HepG2 (cell line): ENCODE measurements at regions not wholly inside any gene's neighbourhood (a gene's known extent, or its start where the extent isn't known, plus 50 kb on each side); places are given as distances from the start of the nearest gene placed in this dataset.

ENCODE experiments used
- ATAC-seq: fragments of 200-7000 bp; cut with Tn5 transposase; 3 replicates; pipeline ENCODE4 v1.9.1; 2020; ENCODE audit warnings: mild to moderate bottlenecking, moderate library complexity
- BruUV-seq: library from RNA; stranded (reverse); fragments of 400-500 nt; replicated peaks from 2 replicates; lab custom pipeline; 2021; lab: Mats Ljungman, UMichigan
- CTCF ChIA-PET: fragments of 300-600 bp; formaldehyde crosslinking; extraction: SDS; loops from one replicate; lab custom pipeline; 2021; ENCODE audit warnings: low total read pairs, inconsistent platforms, low intra/inter-chr PET ratio; lab: Yijun Ruan, JAX
- POLR2A ChIA-PET: fragments of 350-600 bp; sonication (Branson Sonifier 250); formaldehyde crosslinking; loops from one replicate; lab custom pipeline; 2020; ENCODE audit warnings: antibody characterized with exemption, inconsistent platforms; lab: Yijun Ruan, JAX
- DNase-seq: peaks from one replicate; pipeline ENCODE4 v3.0.0-alpha.2; 2015; ENCODE audit warnings: low spot score
- FAIRE-seq: peaks from 3 replicates; lab custom pipeline; 2011; peaks lifted over from hg19 to GRCh38; lab: Jason Lieb, UNC
- H2AFZ ChIP-seq: one replicate; pipeline ENCODE4 v1.6.1; 2011; ENCODE audit warnings: low read length, inconsistent platforms
- H3K27ac ChIP-seq: fragments of 300-600 bp; 3 replicates; pipeline ENCODE4 v1.8.0; 2011; ENCODE audit warnings: mixed run types, mild to moderate bottlenecking, mixed read lengths, low read length, inconsistent platforms; ENCODE audit not compliant: insufficient read depth; ENCODE audit errors: extremely low read length
- H3K27me3 ChIP-seq, 2 experiments: fragments of 200-600 bp in 1 of 2; 2 replicates in 1 of 2; 3 replicates in 1 of 2; pipeline versions ENCODE4 v1.6.0 to v1.8.0; 2011; ENCODE audit warnings: low read length in 2 of 2, mild to moderate bottlenecking in 2 of 2, moderate library complexity in 2 of 2, inconsistent platforms in 1 of 2; ENCODE audit not compliant: insufficient read depth in 2 of 2, control insufficient read depth in 1 of 2
- H3K36me3 ChIP-seq, 2 experiments: fragments of 200-600 bp in 1 of 2; replicated peaks in 1 of 2; 2 replicates in 1 of 2; 3 replicates in 1 of 2; pipeline versions ENCODE4 v1.5.1 to v1.8.0; 2011; ENCODE audit warnings: low read length in 2 of 2, inconsistent platforms in 1 of 2; ENCODE audit not compliant: insufficient read depth in 2 of 2, control insufficient read depth in 1 of 2
- H3K4me1 ChIP-seq: 2 replicates; pipeline ENCODE4 v1.5.1; 2012; ENCODE audit warnings: low read length, inconsistent platforms; ENCODE audit not compliant: insufficient read depth
- H3K4me2 ChIP-seq: 2 replicates; pipeline ENCODE4 v1.6.0; 2011; ENCODE audit warnings: low read depth, low read length, inconsistent platforms
- H3K4me3 ChIP-seq, 3 experiments: fragments of 200-600 bp in 1 of 3; sonication (generic), shearing (Covaris generic) in 1 of 3; replicated peaks in 1 of 3; 2 replicates each; pipeline ENCODE4 v1.5.1; 2011 to 2016; ENCODE audit warnings: low read length in 3 of 3, inconsistent platforms in 2 of 3, low read depth in 2 of 3, mild to moderate bottlenecking in 2 of 3, control low read depth in 1 of 3, mixed read lengths in 1 of 3; ENCODE audit not compliant: insufficient read depth in 1 of 3
- H3K79me2 ChIP-seq: one replicate; pipeline ENCODE4 v1.6.1; 2011; ENCODE audit warnings: low read length, inconsistent platforms; ENCODE audit not compliant: insufficient read depth
- H3K9ac ChIP-seq: 2 replicates; pipeline ENCODE4 v1.6.0; 2011; ENCODE audit warnings: mild to moderate bottlenecking, low read depth, low read length, inconsistent platforms; ENCODE audit not compliant: insufficient read depth
- H3K9me3 ChIP-seq: 2 replicates; pipeline ENCODE4 v1.5.1; 2012; ENCODE audit warnings: mild to moderate bottlenecking, low read length
- H4K20me1 ChIP-seq: 2 replicates; pipeline ENCODE4 v1.6.0; 2011; ENCODE audit warnings: inconsistent platforms, mild to moderate bottlenecking, low read length, moderate library complexity; ENCODE audit not compliant: insufficient read depth
- ATF7-NPFF ChIP-seq: sonication (generic); formaldehyde crosslinking; IDR thresholded peaks from 2 replicates; pipeline ENCODE4 v1.8.1; 2023; ENCODE audit warnings: mild to moderate bottlenecking, low read depth, missing genetic modification reagents, moderate library complexity
- ETV5 ChIP-seq: IDR thresholded peaks from 2 replicates; pipeline ENCODE4 v1.6.1; 2018; ENCODE audit warnings: missing biosample characterization, missing genetic modification reagents, inconsistent platforms, borderline replicate concordance
- HDAC2 ChIP-seq: sonication (generic); formaldehyde crosslinking; IDR thresholded peaks from 2 replicates; pipeline ENCODE4 v1.4.0; 2020; ENCODE audit warnings: missing genetic modification reagents
- HNF4G ChIP-seq, 2 experiments: sonication (generic) in 1 of 2; formaldehyde crosslinking in 1 of 2; IDR thresholded peaks; 2 replicates each; pipeline versions ENCODE4 v1.4.0 to v1.6.1; 2011 to 2020; ENCODE audit warnings: borderline replicate concordance in 2 of 2, low read depth in 2 of 2, mild to moderate bottlenecking in 2 of 2, low read length in 1 of 2, missing genetic modification reagents in 1 of 2, moderate library complexity in 1 of 2
- MED8 ChIP-seq: sonication (generic); formaldehyde crosslinking; IDR thresholded peaks from 2 replicates; pipeline ENCODE4 v1.8.1; 2023; ENCODE audit warnings: mild to moderate bottlenecking, missing genetic modification reagents; ENCODE audit not compliant: insufficient replicate concordance
- MXD3 ChIP-seq: IDR thresholded peaks from 2 replicates; pipeline ENCODE4 v1.6.1; 2016; ENCODE audit warnings: mild to moderate bottlenecking, missing biosample characterization, missing genetic modification reagents
- NFATC3 ChIP-seq: sonication (generic); formaldehyde crosslinking; IDR thresholded peaks from 2 replicates; pipeline ENCODE4 v1.5.1; 2020; ENCODE audit warnings: mild to moderate bottlenecking, missing genetic modification reagents
- STAT5B ChIP-seq: sonication (generic); formaldehyde crosslinking; IDR thresholded peaks from 2 replicates; pipeline ENCODE4 v1.4.0; 2020; ENCODE audit warnings: missing genetic modification reagents
- TRIM22 ChIP-seq: fragments of 450-650 bp; IDR thresholded peaks from 2 replicates; pipeline ENCODE4 v1.6.1; 2017
- ZNF282 ChIP-seq: fragments of 450-650 bp; IDR thresholded peaks from 2 replicates; pipeline ENCODE4 v1.6.1; 2018; ENCODE audit not compliant: partially characterized antibody
- ZNF580 ChIP-seq: IDR thresholded peaks from 2 replicates; pipeline ENCODE4 v1.6.1; 2016; ENCODE audit warnings: low read depth, borderline replicate concordance
- WGBS: methylation state at CpG from one replicate; pipeline ENCODE4 v1.1.6; 2017; ENCODE audit warnings: low lambda C conversion rate; 5-methylcytosine and 5-hydroxymethylcytosine counted together
- in situ Hi-C: cut with HindIII; loops from 2 replicates; pipeline ENCODE4 v1.10.0; 2017; ENCODE audit warnings: low pct_unique_long_range_greater_than_20kb; ENCODE audit not compliant: extremely low pct_ligation_motif_present
- intact Hi-C: fragments of 100-400 bp; cut with micrococcal nuclease; formaldehyde crosslinking; loops from one replicate; pipeline ENCODE4 v1.10.0; 2022; ENCODE audit not compliant: unreplicated experiment
- TF ChIP-seq, protein P1 (sequence below): sonication (generic); formaldehyde crosslinking; IDR thresholded peaks from 2 replicates; pipeline ENCODE4; 2020; ENCODE audit warnings: missing genetic modification reagents, mild to moderate bottlenecking, borderline replicate concordance
- TF ChIP-seq, protein P2 (sequence below): sonication (generic); formaldehyde crosslinking; IDR thresholded peaks from 2 replicates; pipeline ENCODE4 v1.4.0; 2020; ENCODE audit warnings: missing genetic modification reagents, mild to moderate bottlenecking, borderline replicate concordance

DNA sequence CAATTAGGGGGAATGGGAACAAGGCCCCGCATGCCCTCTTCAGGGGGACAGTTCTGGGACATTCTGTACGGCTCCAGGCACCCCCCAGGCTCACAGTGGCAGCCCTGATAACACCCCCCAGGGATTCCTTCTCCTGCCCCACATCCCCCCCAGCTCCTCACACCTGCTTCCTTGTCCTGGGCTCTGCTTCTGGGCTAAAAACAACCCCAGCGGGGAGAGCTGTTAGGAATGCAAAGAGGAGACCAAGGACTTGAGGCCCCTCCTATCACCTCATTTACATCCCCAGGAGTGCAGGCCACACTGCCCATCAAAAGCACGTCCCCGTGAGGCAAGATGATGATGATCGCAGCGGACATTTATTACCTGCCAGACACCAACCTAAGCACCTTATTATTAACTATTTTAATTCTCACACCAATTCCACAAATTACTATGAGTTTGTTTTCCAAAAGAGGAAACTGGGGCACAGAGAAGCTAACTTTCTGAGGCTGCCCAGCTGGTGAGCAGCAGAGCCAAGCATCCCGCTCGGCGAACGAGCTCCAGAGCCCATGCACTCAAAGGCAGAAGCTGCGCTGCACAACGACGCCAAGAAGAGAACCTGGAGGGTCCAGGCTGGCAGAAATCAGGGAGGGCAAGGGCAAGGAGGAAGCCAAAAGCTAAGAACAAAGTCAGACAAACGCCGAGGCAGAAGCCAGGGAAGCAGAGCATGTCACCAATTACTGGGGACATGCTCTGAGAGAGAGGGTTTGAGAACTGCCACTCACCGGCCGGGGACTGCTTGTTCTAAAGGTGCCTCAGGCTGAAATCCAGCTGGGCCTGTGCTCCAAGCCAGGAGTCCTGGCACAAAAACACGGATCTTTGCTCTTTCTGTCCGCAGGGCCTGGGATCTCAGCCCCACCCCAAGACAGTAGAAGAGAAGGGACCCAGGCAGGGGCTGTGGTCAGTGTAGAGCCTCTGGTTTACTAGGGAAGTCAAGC lies 76.2 kb upstream of the NSMCE3 start:
- 24% methylated on average over 15 of the region's 20 CpGs for WGBS
- TF ChIP-seq TRIM22 (no peak), MXD3 (CRISPR knock-in tag) (no peak), HNF4G (IDR thresholded peaks at IDR 0.05; ENCODE audit: borderline replicate concordance, low read depth, low read length) (no peak), HNF4G (CRISPR knock-in tag; IDR thresholded peaks at IDR 0.05; ENCODE audit: borderline replicate concordance, low read depth) (no peak), MED8 (CRISPR knock-in tag) (no peak), NFATC3 (CRISPR knock-in tag) (no peak), ZNF580 (CRISPR knock-in tag) (no peak), ATF7-NPFF (CRISPR knock-in tag) (no peak), HDAC2 (CRISPR knock-in tag) (no peak), ETV5 (CRISPR knock-in tag) (no peak), ZNF282 (no peak), STAT5B (CRISPR knock-in tag) (no peak)
- TF ChIP-seq, protein P1, sequence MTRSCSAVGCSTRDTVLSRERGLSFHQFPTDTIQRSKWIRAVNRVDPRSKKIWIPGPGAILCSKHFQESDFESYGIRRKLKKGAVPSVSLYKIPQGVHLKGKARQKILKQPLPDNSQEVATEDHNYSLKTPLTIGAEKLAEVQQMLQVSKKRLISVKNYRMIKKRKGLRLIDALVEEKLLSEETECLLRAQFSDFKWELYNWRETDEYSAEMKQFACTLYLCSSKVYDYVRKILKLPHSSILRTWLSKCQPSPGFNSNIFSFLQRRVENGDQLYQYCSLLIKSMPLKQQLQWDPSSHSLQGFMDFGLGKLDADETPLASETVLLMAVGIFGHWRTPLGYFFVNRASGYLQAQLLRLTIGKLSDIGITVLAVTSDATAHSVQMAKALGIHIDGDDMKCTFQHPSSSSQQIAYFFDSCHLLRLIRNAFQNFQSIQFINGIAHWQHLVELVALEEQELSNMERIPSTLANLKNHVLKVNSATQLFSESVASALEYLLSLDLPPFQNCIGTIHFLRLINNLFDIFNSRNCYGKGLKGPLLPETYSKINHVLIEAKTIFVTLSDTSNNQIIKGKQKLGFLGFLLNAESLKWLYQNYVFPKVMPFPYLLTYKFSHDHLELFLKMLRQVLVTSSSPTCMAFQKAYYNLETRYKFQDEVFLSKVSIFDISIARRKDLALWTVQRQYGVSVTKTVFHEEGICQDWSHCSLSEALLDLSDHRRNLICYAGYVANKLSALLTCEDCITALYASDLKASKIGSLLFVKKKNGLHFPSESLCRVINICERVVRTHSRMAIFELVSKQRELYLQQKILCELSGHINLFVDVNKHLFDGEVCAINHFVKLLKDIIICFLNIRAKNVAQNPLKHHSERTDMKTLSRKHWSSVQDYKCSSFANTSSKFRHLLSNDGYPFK (CRISPR knock-in tag): no peak
- TF ChIP-seq, protein P2, sequence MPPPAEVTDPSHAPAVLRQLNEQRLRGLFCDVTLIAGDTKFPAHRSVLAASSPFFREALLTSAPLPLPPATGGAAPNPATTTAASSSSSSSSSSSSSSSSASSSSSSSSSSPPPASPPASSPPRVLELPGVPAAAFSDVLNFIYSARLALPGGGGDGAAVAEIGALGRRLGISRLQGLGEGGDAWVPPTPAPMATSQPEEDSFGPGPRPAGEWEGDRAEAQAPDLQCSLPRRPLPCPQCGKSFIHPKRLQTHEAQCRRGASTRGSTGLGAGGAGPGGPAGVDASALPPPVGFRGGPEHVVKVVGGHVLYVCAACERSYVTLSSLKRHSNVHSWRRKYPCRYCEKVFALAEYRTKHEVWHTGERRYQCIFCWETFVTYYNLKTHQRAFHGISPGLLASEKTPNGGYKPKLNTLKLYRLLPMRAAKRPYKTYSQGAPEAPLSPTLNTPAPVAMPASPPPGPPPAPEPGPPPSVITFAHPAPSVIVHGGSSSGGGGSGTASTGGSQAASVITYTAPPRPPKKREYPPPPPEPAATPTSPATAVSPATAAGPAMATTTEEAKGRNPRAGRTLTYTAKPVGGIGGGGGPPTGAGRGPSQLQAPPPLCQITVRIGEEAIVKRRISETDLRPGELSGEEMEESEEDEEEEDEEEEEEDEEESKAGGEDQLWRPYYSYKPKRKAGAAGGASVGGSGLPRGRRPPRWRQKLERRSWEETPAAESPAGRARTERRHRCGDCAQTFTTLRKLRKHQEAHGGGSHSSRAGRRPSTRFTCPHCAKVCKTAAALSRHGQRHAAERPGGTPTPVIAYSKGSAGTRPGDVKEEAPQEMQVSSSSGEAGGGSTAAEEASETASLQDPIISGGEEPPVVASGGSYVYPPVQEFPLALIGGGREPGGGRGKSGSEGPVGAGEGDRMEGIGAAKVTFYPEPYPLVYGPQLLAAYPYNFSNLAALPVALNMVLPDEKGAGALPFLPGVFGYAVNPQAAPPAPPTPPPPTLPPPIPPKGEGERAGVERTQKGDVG: no peak

More for the DNA sequence above, 76.2 kb upstream of the NSMCE3 start:
- no peak overlapping the region for H3K4me2 ChIP-seq
- ChIA-PET CTCF (no interaction called here), POLR2A (no interaction called here)
- intact Hi-C loops (no loop called here), in situ Hi-C loops (no loop called here)
- no peaks in the 10 kb centered on the region for H3K79me2 ChIP-seq
- FAIRE-seq: no peak
- H3K4me3 ChIP-seq: no peak overlapping the region
- no peaks in the 10 kb centered on the region for H3K4me1 ChIP-seq
- H3K27me3 ChIP-seq: peaks cover 0 to 9% of the 10 kb centered on the region in 2 experiments; a peak in 3 of 5 replicates
- no peaks in the 10 kb centered on the region for H3K36me3 ChIP-seq
- H2AFZ ChIP-seq: no peak overlapping the region
- no TSS peak for BruUV-seq
- no peaks in the 10 kb centered on the region for H3K9me3 ChIP-seq
- no peak for DNase-seq
- no peak overlapping the region for H3K9ac ChIP-seq
- ATAC-seq: no peak
- no peaks in the 10 kb centered on the region for H4K20me1 ChIP-seq
- H3K27ac ChIP-seq: no peak overlapping the region
